Heart left ventricle (tissue), 13 donors: ENCODE measurements at regions not wholly inside any gene's neighbourhood (a gene's known extent, or its start where the extent isn't known, plus 50 kb on each side); places are given as distances from the start of the nearest gene placed in this dataset.

Experiments
- POLR2A ChIP-seq, 2 donors: fragments of 450-650 bp; IDR thresholded peaks; one replicate each; pipeline ENCODE4 v1.6.1; 2017; ENCODE audit warnings: antibody characterized with exemption in 2 of 2, mild to moderate bottlenecking in 2 of 2, moderate library complexity in 2 of 2
- TF ChIP-seq, protein P1 (sequence below), 12 donors: fragments of 200-600 bp; sonication (generic) in 4 of 12; IDR thresholded peaks; one replicate each; pipeline versions ENCODE4 v1.5.0 to v1.8.0; 2018 to 2022; ENCODE audit warnings: antibody characterized with exemption in 12 of 12, mild to moderate bottlenecking in 5 of 12
- donor health status: ischemic (EF 13 %, LVEDD 7.1; RV severe dilation, severe dysfunction).
- donor health status: DM: no; HTN: yes; CAD: no.
- donor health status: DM: no; HTN: no; CAD: no.
- donor health status: ischemic (EF 25% LVEDD 6.9; RV normal size, moderate dysfunction).
- donor health status: ischemic (EF 25% LVEDD 5.7; RV mildly dilated, moderate dysfunction).
- donor health status: ischemic (EF 35%, LVEDD 5.7; RV mildly dilated, moderate dysfunction).
- donor health status: nonischemic (EF 11% LVEDD 7.7; RV severe dilation, severe dysfunction).
- donor health status: DM: yes; HTN: yes; CAD: no.
- donor health status: PGD.
- donor health status: ischemic (EF 29% LVEDD 5.4; RV normal size, mild dysfunction).
- donor health status: nonischemic (EF 23%, LVEDD 6.1; RV moderate dilation, normal function).

GRCh38 chr13:91134803-91135184, 212.7 kb upstream of the MIR17HG start:
- TF ChIP-seq, protein P1, sequence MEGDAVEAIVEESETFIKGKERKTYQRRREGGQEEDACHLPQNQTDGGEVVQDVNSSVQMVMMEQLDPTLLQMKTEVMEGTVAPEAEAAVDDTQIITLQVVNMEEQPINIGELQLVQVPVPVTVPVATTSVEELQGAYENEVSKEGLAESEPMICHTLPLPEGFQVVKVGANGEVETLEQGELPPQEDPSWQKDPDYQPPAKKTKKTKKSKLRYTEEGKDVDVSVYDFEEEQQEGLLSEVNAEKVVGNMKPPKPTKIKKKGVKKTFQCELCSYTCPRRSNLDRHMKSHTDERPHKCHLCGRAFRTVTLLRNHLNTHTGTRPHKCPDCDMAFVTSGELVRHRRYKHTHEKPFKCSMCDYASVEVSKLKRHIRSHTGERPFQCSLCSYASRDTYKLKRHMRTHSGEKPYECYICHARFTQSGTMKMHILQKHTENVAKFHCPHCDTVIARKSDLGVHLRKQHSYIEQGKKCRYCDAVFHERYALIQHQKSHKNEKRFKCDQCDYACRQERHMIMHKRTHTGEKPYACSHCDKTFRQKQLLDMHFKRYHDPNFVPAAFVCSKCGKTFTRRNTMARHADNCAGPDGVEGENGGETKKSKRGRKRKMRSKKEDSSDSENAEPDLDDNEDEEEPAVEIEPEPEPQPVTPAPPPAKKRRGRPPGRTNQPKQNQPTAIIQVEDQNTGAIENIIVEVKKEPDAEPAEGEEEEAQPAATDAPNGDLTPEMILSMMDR (IDR thresholded peaks at IDR 0.05): no peak
- no peak for TF ChIP-seq POLR2A (IDR thresholded peaks at IDR 0.05)
